HG02571 (cell line): ENCODE measurements at regions not wholly inside any gene's neighbourhood (a gene's known extent, or its start where the extent isn't known, plus 50 kb on each side); places are given as distances from the start of the nearest gene placed in this dataset.

Source experiments
- ATAC-seq: cut with Tn5 transposase; IDR thresholded peaks from one replicate; pipeline ENCODE4 v1.9.1; 2021; ENCODE audit warnings: mild to moderate bottlenecking, moderate library complexity; ENCODE audit not compliant: unreplicated experiment

DNA sequence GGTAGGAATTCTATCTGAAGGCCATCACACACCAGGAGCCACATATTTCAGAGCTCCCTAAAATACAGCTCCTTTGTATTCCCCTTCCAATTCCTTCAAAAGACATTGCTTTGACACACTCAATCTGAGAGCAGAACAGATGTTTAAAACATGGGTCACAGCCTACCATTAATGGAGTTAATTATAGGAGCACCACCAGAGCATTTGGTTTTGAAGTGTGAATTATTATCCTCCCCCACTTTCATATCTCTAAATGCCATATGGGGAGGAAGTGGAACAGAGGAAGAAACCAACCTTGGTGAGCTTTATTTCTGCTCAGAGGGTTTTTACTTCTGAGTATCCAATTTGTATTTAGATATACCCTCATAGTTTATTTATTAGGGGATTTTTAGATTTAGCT lies 50.7 kb upstream of the TNFRSF21 start:
- no peak for ATAC-seq

GRCh38 chr6:47362857-47363461 lies 53.3 kb upstream of the TNFRSF21 start:
- no peak for ATAC-seq

- no peak for ATAC-seq
These were observed 54.0 kb upstream of the TNFRSF21 start for GRCh38 chr6:47363736-47364135.

- ATAC-seq = no peak
These were observed 56.7 kb upstream of the TNFRSF21 start for GRCh38 chr6:47366335-47366890.

- no peak for ATAC-seq
These were observed 61.6 kb upstream of the TNFRSF21 start for GRCh38 chr6:47371139-47371869.

DNA sequence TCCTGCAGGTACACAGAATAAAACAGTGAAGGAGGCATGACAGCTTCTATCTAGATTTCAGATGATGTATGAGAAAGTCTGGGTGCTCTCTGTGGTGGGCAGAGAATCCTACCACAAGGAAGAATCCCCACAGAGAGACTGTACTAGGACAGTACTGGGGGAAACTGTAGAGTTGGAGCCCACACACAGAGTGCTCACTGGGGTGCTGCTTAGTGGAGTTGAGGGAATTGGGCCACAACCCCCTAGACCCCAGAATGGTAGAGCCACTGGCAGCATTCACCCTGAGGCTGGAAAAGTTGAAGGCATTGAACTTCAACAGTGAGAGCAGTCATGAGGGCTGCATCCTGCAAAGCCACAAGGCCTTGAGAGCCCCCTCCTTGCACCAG lies 62.2 kb upstream of the TNFRSF21 start:
- ATAC-seq = no peak

DNA sequence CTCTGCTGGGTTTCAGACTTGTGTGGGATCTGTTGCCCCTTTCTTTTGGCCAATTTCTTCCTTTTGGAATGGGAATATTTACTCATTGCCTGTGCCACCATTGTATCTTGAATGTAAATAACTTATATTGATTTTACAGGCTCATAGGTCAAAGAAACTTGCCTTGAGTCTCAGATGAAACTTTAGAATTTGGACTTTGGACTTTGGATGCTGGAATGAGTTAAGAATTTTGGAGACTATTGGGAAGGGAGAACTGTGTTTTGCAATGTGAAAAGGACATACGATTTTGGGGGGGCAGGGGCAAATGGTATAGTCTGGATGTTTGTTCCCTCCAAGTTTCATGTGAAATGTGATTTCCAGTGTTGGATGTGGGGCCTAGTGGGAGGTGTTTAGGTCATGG lies 62.6 kb upstream of the TNFRSF21 start:
- ATAC-seq = no peak

DNA sequence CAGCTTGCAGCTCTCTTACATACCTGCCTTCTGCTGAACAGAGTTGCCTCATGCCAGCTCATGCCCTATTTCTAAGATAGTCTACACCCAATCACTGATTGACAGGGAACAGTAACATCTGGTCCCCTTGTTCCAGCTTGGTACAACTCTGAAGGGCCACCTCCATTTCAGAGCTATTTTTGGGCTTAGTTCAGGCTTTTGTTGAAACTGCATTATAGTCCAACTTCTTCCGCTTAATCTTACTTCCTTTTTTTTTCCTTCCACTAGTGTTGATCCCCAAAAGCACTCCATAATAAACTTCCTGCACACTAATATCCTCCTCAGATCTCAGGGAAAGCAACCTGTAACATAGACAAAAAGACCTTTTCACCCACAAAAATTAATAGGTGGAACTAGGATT lies 65.7 kb upstream of the TNFRSF21 start:
- ATAC-seq = no peak

DNA sequence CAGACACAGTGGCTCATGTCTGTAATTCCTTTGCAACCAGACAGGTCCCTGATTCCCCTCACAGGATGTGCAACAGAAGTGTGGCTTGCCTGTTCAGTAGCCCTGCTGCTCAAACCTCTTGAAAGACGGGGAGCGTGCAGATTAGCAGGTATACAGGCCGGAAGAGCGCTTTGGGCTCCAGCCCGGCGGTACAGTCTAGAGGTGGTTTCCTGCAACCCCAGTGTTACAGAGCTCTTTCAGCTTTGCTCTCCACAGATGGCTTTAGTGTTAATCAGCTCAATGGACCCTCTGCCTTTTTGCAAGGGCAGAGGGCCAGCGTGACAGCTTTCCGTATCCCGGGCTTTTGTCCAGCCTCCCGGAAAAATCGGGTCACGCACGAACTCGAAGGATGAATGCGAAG lies 67.2 kb upstream of the TNFRSF21 start:
- ATAC-seq = no peak

- ATAC-seq = no peak
These were observed 68.3 kb upstream of the TNFRSF21 start for GRCh38 chr6:47377971-47378370.

GRCh38 chr6:47379328-47379727 lies 69.6 kb upstream of the TNFRSF21 start:
- ATAC-seq = no peak

- no peak for ATAC-seq
These were observed 70.5 kb upstream of the TNFRSF21 start for GRCh38 chr6:47380251-47380650.

DNA sequence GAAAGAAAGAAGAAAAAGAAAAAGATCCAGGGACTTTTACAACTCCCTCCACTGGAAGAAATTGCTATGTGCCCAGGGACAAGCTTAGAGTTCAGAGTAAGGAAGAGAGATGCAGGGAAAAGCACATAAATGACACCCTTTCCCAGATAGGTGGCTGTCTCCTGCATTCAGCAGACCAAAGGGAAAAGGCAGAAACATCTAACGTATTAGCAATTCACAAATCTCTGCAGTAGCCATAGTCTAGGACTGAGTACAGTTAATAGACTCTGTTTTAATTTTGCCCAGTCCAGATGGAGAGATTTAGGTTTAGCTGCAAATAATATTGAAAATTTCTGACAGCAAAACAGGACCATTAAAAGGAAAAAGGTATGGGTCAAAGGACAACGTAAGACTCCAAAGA lies 71.3 kb upstream of the TNFRSF21 start:
- no peak for ATAC-seq

DNA sequence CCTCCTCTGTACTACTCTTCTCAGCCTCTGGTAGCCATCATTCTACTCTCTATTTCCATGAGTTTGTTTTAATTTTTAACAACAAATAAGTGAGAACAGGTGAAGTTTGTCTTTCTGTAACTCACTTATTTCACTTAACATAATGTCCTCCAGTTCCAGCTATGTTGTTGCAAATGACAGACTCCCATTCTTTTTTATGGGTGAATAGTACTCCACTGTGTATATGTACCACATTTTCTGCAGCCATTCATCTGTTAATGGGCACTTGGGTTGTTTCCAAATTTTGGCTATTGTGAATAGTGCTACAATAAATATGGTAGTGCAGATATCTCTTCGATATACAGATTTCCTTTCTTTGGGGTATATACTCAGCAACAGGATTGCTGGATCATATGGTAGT lies 73.7 kb upstream of the TNFRSF21 start:
- no peak for ATAC-seq

GRCh38 chr6:47391675-47392074 lies 82.0 kb upstream of the TNFRSF21 start:
- ATAC-seq = no peak

GRCh38 chr6:47392251-47392650 lies 82.5 kb upstream of the TNFRSF21 start:
- no peak for ATAC-seq

- ATAC-seq = no peak
These were observed 81.1 kb upstream of the CD2AP start for GRCh38 chr6:47396401-47397069.

- no peak for ATAC-seq
These were observed 77.0 kb upstream of the CD2AP start for GRCh38 chr6:47400581-47400980.

- no peak for ATAC-seq
These were observed 75.5 kb upstream of the CD2AP start for GRCh38 chr6:47402081-47402480.

DNA sequence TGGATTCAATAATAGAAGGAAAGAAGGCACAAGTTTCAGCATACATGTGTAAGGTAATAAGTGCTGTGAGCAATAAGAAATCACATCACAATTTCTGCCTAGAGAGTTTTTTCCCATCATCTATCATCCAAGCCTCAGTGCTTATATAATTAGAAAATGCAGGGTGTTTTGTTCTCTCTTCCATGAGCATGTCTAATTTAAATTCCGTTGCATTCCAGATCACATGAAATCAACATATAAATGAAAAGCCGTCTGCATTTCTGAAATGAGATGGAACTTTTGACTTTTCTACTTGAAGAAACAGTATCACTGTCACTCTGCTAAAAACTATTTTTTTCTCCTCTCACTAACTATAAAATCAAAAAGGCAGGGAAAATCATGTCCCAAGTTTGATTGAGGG lies 74.5 kb upstream of the CD2AP start:
- ATAC-seq = no peak

DNA sequence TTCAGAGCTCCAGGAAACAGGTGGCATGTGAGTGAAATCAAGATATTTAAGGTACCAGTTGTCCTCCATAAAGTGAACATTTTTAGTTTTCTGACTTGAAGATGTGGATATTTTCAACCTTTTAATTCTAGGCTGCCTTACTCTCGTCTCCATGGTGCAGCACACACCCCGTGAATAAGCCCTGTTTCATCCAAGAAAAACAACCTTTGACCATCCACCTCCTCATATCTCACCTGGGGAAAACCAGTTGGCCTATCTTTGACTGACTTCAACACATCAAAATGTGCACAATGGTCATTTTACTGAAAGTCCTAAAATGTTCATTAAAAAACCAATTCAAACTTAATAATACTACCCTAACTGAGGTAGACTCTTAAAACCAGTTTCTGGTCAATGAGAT lies 73.8 kb upstream of the CD2AP start:
- ATAC-seq = no peak

DNA sequence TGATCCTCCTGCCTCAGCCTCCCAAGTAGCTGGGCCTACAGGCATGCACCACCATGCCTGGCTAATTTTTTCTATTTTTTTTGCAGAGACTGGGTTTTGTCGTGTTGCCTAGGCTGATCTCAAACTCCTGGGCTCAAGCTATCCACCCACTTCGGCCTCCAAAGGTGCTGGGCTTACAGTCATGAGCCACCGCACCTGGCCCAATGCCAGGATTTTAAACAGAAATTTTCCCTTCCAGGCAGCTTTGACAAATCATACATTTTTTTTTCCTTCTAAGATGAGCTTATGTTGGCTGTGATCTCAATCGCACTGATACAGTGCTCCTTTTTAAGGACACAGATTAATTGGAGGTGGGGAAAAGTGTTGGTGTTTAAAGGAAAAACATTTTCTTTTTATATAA lies 73.2 kb upstream of the CD2AP start:
- no peak for ATAC-seq
